ENCODE measurements at regions not wholly inside any gene's neighbourhood (a gene's known extent, or its start where the extent isn't known, plus 50 kb on each side); places are given as distances from the start of the nearest gene placed in this dataset.

GRCh38 chr4:138656990-138657389 lies 358.6 kb upstream of the NOCT start:
- no peak for DNase-seq (ENCODE audit: low spot score, unreplicated experiment)
- Mint-ChIP-seq H3K27ac (no peak overlapping the region), H3K4me1 (ENCODE audit: low read depth) (peaks cover 33% of the 10 kb centered on the region), H3K27me3 (peaks cover 5% of the 10 kb centered on the region), H3K36me3 (ENCODE audit: insufficient read depth) (peaks cover 2% of the 10 kb centered on the region), H3K9me3 (ENCODE audit: low read depth) (peaks cover under 1% of the 10 kb centered on the region), H3K4me3 (ENCODE audit: low read depth) (no peak overlapping the region)
- TF ChIP-seq CTCF (IDR thresholded peaks at IDR 0.05; ENCODE audit: unreplicated experiment) = no peak

GRCh38 chr4:138655985-138656384 lies 359.6 kb upstream of the NOCT start:
- H3K27me3 Mint-ChIP-seq = peaks cover 5% of the 10 kb centered on the region
- H3K36me3 Mint-ChIP-seq (ENCODE audit: insufficient read depth) = peaks cover 2% of the 10 kb centered on the region
- H3K27ac Mint-ChIP-seq = peak overlapping the region; percentile 68
- H3K9me3 Mint-ChIP-seq (ENCODE audit: low read depth) = peaks cover 4% of the 10 kb centered on the region
- H3K4me1 Mint-ChIP-seq (ENCODE audit: low read depth) = peaks cover 27% of the 10 kb centered on the region
- no peak for DNase-seq (ENCODE audit: low spot score, unreplicated experiment)
- no peak for TF ChIP-seq CTCF (IDR thresholded peaks at IDR 0.05; ENCODE audit: unreplicated experiment)
- H3K4me3 Mint-ChIP-seq (ENCODE audit: low read depth) = no peak overlapping the region

DNA sequence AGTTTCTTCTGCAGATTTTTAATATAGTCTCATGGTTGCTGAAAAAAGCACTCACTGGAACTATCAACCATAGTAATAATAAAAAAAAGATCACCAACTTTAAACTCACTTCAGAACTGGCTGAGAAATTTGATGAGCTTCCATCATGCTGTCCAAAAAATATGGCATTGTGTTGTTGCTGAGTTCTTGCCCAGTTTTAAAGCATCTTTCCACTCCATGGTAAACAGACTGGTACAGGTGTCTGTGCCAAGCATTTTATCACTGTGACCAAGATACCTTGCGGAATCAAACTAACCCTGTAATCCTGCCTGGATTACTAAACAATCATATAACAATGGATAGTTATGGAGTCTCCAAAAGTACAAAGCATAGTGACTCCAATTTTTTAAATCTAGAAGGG lies 360.3 kb upstream of the NOCT start:
- H3K27ac Mint-ChIP-seq = no peak overlapping the region
- DNase-seq (ENCODE audit: low spot score, unreplicated experiment) = no peak
- no peak overlapping the region for H3K4me3 Mint-ChIP-seq (ENCODE audit: low read depth)
- no peak for TF ChIP-seq CTCF (IDR thresholded peaks at IDR 0.05; ENCODE audit: unreplicated experiment)
- peaks cover 5% of the 10 kb centered on the region for H3K27me3 Mint-ChIP-seq
- peaks cover 4% of the 10 kb centered on the region for H3K9me3 Mint-ChIP-seq (ENCODE audit: low read depth)
- peaks cover 24% of the 10 kb centered on the region for H3K4me1 Mint-ChIP-seq (ENCODE audit: low read depth)
- peaks cover 2% of the 10 kb centered on the region for H3K36me3 Mint-ChIP-seq (ENCODE audit: insufficient read depth)

- no peak for DNase-seq (ENCODE audit: low spot score, unreplicated experiment)
- no peaks in the 10 kb centered on the region for H3K27me3 Mint-ChIP-seq
- no peak for TF ChIP-seq CTCF (IDR thresholded peaks at IDR 0.05; ENCODE audit: unreplicated experiment)
- no peak overlapping the region for H3K27ac Mint-ChIP-seq
- H3K9me3 Mint-ChIP-seq (ENCODE audit: low read depth) = peaks cover 4% of the 10 kb centered on the region
- peaks cover 2% of the 10 kb centered on the region for H3K4me1 Mint-ChIP-seq (ENCODE audit: low read depth)
- H3K4me3 Mint-ChIP-seq (ENCODE audit: low read depth) = no peak overlapping the region
- peaks cover 2% of the 10 kb centered on the region for H3K36me3 Mint-ChIP-seq (ENCODE audit: insufficient read depth)
Observed at GRCh38 chr4:138650929-138651448, 364.6 kb upstream of the NOCT start.

DNA sequence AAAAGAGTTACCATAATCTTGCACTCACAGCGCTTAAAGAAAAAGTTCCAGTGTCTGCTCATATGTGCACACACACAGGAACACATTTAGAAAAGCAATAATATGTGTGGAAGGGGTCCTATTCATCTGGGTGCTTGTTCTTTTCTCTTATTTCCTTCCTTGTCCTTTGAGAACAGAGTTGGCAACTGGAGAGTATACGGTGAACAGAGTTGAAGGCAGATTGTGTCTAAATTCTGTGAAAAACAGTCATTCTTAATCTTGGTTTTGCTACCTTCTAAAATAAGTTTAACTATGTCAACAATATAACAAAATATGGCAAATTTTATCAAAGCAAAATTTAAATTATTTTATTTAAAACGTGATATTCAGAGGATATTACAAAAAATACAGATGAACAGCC lies 365.1 kb upstream of the NOCT start:
- Mint-ChIP-seq H3K36me3 (ENCODE audit: insufficient read depth) (peaks cover 2% of the 10 kb centered on the region), H3K4me1 (ENCODE audit: low read depth) (no peaks in the 10 kb centered on the region), H3K27ac (no peak overlapping the region), H3K4me3 (ENCODE audit: low read depth) (no peak overlapping the region), H3K9me3 (ENCODE audit: low read depth) (peaks cover 4% of the 10 kb centered on the region), H3K27me3 (no peaks in the 10 kb centered on the region)
- no peak for DNase-seq (ENCODE audit: low spot score, unreplicated experiment)
- TF ChIP-seq CTCF (IDR thresholded peaks at IDR 0.05; ENCODE audit: unreplicated experiment) = no peak

All from progenitor cell of endocrine pancreas (in vitro differentiated cells).